GM21737 (cell line): ENCODE measurements at regions not wholly inside any gene's neighbourhood (a gene's known extent, or its start where the extent isn't known, plus 50 kb on each side); places are given as distances from the start of the nearest gene placed in this dataset.
"Not testable (repeated sequence)": the region's sequence is repeated elsewhere in the genome, so short reads cannot be mapped to it uniquely, and the experiment has no call there.

ENCODE experiments used
- ATAC-seq: cut with Tn5 transposase; IDR thresholded peaks from one replicate; pipeline ENCODE4 v1.9.1; 2021; ENCODE audit warnings: mild to moderate bottlenecking, moderate library complexity; ENCODE audit not compliant: unreplicated experiment

- no peak for ATAC-seq
These were observed 516.7 kb downstream of the KCNT2 start for GRCh38 chr1:196091397-196092135.

GRCh38 chr1:196090226-196090625, 518.0 kb downstream of the KCNT2 start:
- no peak for ATAC-seq

GRCh38 chr1:196088541-196088940, 519.7 kb downstream of the KCNT2 start:
- ATAC-seq = no peak

- ATAC-seq = no peak
These were observed 529.5 kb downstream of the KCNT2 start for GRCh38 chr1:196078691-196079090.

GRCh38 chr1:196075621-196076020, 532.6 kb downstream of the KCNT2 start:
- no peak for ATAC-seq

GRCh38 chr1:196074182-196074581, 534.1 kb downstream of the KCNT2 start:
- ATAC-seq = no peak

- ATAC-seq = no peak
These were observed 536.8 kb downstream of the KCNT2 start for GRCh38 chr1:196071447-196071846.

- no peak for ATAC-seq
These were observed 537.3 kb downstream of the KCNT2 start for GRCh38 chr1:196070940-196071339.

- ATAC-seq = no peak
These were observed 544.3 kb downstream of the KCNT2 start for GRCh38 chr1:196063952-196064351.

GRCh38 chr1:196063294-196063693, 544.9 kb downstream of the KCNT2 start:
- no peak for ATAC-seq

- no peak for ATAC-seq
These were observed 547.7 kb downstream of the KCNT2 start for GRCh38 chr1:196060539-196060938.

- no peak for ATAC-seq
These were observed 549.0 kb downstream of the KCNT2 start for GRCh38 chr1:196059210-196059609.

- ATAC-seq = no peak
These were observed 551.3 kb downstream of the KCNT2 start for GRCh38 chr1:196056966-196057365.

GRCh38 chr1:196049407-196049806, 558.8 kb downstream of the KCNT2 start:
- ATAC-seq = no peak

- no peak for ATAC-seq
These were observed 565.0 kb downstream of the KCNT2 start for GRCh38 chr1:196043268-196043667.

- no peak for ATAC-seq
These were observed 574.0 kb downstream of the KCNT2 start for GRCh38 chr1:196034080-196034706.

- ATAC-seq = not testable (repeated sequence)
These were observed 576.9 kb downstream of the KCNT2 start for GRCh38 chr1:196031387-196031786.

- no peak for ATAC-seq
These were observed 577.8 kb downstream of the KCNT2 start for GRCh38 chr1:196030455-196030854.

GRCh38 chr1:196029410-196029809, 578.8 kb downstream of the KCNT2 start:
- ATAC-seq = no peak

GRCh38 chr1:196027127-196027526, 581.1 kb downstream of the KCNT2 start:
- ATAC-seq = no peak

- not testable (repeated sequence) for ATAC-seq
These were observed 587.1 kb downstream of the KCNT2 start for GRCh38 chr1:196021174-196021573.

GRCh38 chr1:196009362-196009761, 598.9 kb downstream of the KCNT2 start:
- no peak for ATAC-seq

GRCh38 chr1:196007763-196008162, 600.5 kb downstream of the KCNT2 start:
- ATAC-seq = no peak
